22Rv1 (cell line): ENCODE measurements at regions not wholly inside any gene's neighbourhood (a gene's known extent, or its start where the extent isn't known, plus 50 kb on each side); places are given as distances from the start of the nearest gene placed in this dataset.

Experiments
- H3K27ac ChIP-seq: fragments of 450-650 bp; 2 replicates; pipeline ENCODE4 v1.5.1; 2017
- CTCF ChIP-seq: fragments of 450-650 bp; IDR thresholded peaks from 2 replicates; pipeline ENCODE4 v1.5.1; 2017; ENCODE audit warnings: mild to moderate bottlenecking
- ZFX ChIP-seq: fragments of 450-650 bp; IDR thresholded peaks from 2 replicates; pipeline ENCODE4 v1.6.1; 2017; ENCODE audit warnings: antibody characterized with exemption, borderline replicate concordance

DNA sequence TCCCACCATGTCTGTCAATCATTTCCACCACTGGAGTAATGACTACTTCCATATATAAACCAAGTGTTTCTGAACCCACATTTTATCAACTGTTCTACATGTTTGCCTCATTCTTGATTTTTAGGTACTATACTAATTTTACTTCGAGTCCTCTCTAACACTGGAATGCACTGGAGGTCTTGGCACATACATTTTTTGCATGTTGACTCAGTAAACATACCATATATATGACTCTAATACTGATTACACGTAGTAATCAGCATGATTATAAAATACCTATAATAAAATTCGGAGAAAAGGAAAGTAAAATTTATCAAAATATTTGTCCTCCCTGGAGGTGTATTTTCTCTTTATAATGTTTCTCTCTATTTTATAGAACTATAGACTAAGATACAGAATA lies 621.7 kb upstream of the NUDT12 start:
- no peak for TF ChIP-seq ZFX
- TF ChIP-seq CTCF = no peak

GRCh38 chr5:104178829-104179456 lies 616.4 kb upstream of the NUDT12 start:
- no peak for TF ChIP-seq ZFX
- TF ChIP-seq CTCF = peak; percentile 53
- no peak overlapping the region for H3K27ac ChIP-seq

More for the DNA sequence above, 621.7 kb upstream of the NUDT12 start:
- no peak overlapping the region for H3K27ac ChIP-seq

DNA sequence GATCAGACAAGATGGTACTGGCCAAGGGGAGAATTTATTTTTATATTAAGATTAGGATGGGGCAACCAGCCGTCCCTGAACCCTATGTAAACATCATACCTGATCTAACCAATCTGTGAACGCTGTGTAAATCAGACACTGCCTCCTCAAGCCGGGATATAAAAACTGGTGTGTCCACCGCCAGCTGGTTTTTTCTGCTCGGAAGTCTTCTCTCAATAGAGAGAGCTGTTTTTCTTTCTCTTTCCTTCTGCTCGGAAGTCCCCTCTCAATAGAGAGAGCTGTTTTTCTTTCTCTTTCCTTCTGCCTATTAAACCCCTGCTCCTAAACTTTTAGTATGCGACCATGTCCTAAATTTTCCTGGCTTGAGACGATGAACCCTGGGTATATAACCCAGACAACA lies 615.5 kb upstream of the NUDT12 start:
- no peak for TF ChIP-seq ZFX
- no peak overlapping the region for H3K27ac ChIP-seq

- H3K27ac ChIP-seq = no peak overlapping the region
- TF ChIP-seq ZFX (no peak), CTCF (no peak)
These were observed 615.1 kb upstream of the NUDT12 start for GRCh38 chr5:104177651-104178050.

GRCh38 chr5:104172976-104173375 lies 610.4 kb upstream of the NUDT12 start:
- no peak overlapping the region for H3K27ac ChIP-seq
- TF ChIP-seq ZFX (no peak), CTCF (no peak)

DNA sequence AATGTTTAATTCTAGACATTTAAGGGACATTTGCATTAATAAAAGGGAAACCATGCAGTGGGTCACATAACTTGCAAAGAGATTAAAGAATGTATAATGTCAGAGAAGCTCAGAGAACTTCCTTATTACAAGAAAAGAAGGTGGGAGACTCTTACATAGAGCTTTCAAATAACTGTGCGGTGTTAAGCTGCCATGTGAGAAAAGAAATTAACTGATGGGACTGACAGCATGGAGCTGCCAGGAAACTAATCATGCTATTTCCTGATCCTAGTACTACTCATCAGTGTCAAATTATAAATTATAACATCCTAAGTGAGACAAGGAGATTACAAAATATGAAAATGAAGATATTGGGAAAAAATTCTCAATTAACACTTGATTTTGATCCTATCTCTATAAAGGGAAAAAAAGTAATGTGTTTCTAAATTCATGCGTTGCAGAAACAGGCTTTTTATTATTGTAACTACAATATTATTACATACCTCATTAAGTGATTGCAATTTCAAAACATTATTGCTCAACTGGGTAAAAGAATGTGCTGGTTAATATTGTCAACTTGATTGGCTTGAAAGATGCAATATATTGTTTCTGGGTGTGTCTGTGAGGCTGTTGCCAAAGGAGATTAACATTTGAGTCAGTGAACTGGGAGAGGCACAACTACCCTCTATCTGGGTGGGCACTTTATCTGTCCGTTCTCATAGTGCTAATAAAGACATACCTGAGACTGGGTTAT lies 609.5 kb upstream of the NUDT12 start:
- TF ChIP-seq CTCF (no peak), ZFX (no peak)
- H3K27ac ChIP-seq = no peak overlapping the region

DNA sequence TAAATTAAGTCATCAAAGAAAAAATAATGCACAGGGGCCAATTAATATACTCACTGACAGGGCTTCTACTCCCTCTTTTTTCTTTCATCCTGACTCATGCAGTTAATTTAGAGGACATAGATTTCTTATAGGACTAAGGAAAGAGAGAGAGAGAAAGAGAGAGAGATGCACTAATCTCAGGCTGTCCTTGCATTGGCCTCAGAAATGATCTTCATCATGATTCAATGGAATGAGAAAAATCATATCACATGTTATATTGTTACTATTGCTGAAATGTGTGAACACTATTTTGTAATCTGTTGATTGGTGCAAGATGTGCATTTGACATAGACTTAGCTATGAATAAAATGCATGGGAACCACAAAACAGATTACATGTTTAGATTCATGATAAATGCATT lies 608.3 kb upstream of the NUDT12 start:
- no peak overlapping the region for H3K27ac ChIP-seq
- TF ChIP-seq CTCF = no peak
- no peak for TF ChIP-seq ZFX
